HEK293 (cell line): ENCODE measurements at regions not wholly inside any gene's neighbourhood (a gene's known extent, or its start where the extent isn't known, plus 50 kb on each side); places are given as distances from the start of the nearest gene placed in this dataset.
A peak's percentile ranks its signal among the peaks of the same experiment; 100 is the strongest.
"Not testable (repeated sequence)": the region's sequence is repeated elsewhere in the genome, so short reads cannot be mapped to it uniquely, and the experiment has no call there.

Experiments used
- CTCF ChIA-PET: fragments of 350-600 bp; formaldehyde crosslinking; extraction: SDS; loops from one replicate; lab custom pipeline; 2021; ENCODE audit warnings: antibody characterized with exemption; lab: Yijun Ruan, JAX
- POLR2A ChIA-PET: fragments of 300-600 bp; formaldehyde crosslinking; extraction: SDS; loops from one replicate; lab custom pipeline; 2020; ENCODE audit warnings: antibody characterized with exemption, inconsistent platforms; lab: Yijun Ruan, JAX
- H3K27ac ChIP-seq: fragments of 200-500 bp; sonication (Bioruptor generic); 2 replicates; pipeline ENCODE4 v1.5.1; 2014; ENCODE audit warnings: low read depth, low read length, control low read depth, inconsistent platforms; ENCODE audit errors: extremely low read depth
- H3K36me3 ChIP-seq, 2 experiments: fragments of 200-500 bp in 1 of 2; sonication (Bioruptor generic) in 1 of 2; 1 replicate in 1 of 2; 2 replicates in 1 of 2; pipeline ENCODE4 v1.5.1; 2014 to 2017; ENCODE audit warnings: inconsistent platforms in 2 of 2, low read length in 2 of 2; ENCODE audit not compliant: control insufficient read depth in 2 of 2, insufficient read depth in 1 of 2
- H3K4me1 ChIP-seq: fragments of 200-500 bp; sonication (Bioruptor generic); 2 replicates; pipeline ENCODE4 v1.5.1; 2014; ENCODE audit warnings: mild to moderate bottlenecking, low read length, inconsistent platforms; ENCODE audit not compliant: control insufficient read depth, insufficient read depth
- H3K4me3 ChIP-seq: 2 replicates; pipeline ENCODE4 v1.5.1; 2011; ENCODE audit warnings: low read depth, mild to moderate bottlenecking, control low read depth, low read length, moderate library complexity
- H3K9me3 ChIP-seq: fragments of 200-500 bp; sonication (Bioruptor generic); 2 replicates; pipeline ENCODE4 v1.5.1; 2014; ENCODE audit warnings: low read depth, low read length, inconsistent platforms; ENCODE audit not compliant: control insufficient read depth, insufficient read depth
- GLIS2 ChIP-seq: fragments of 450-650 bp; formaldehyde crosslinking; IDR thresholded peaks from 2 replicates; pipeline ENCODE4 v1.5.1; 2016; ENCODE audit warnings: missing biosample characterization, missing genetic modification characterization
- KLF8 ChIP-seq: fragments of 450-650 bp; formaldehyde crosslinking; IDR thresholded peaks from 2 replicates; pipeline ENCODE4 v1.5.1; 2016; ENCODE audit warnings: missing biosample characterization, missing genetic modification characterization
- RBAK ChIP-seq: fragments of 450-650 bp; formaldehyde crosslinking; IDR thresholded peaks from 2 replicates; pipeline ENCODE4 v1.5.1; 2016; ENCODE audit warnings: missing biosample characterization, missing genetic modification characterization
- ZBTB20 ChIP-seq: fragments of 450-650 bp; formaldehyde crosslinking; IDR thresholded peaks from 2 replicates; pipeline ENCODE4 v1.5.1; 2016; ENCODE audit warnings: missing biosample characterization, missing genetic modification characterization
- ZBTB48 ChIP-seq: fragments of 450-650 bp; formaldehyde crosslinking; IDR thresholded peaks from 2 replicates; pipeline ENCODE4 v1.5.1; 2016; ENCODE audit warnings: missing biosample characterization, missing genetic modification characterization
- ZNF335 ChIP-seq: fragments of 450-650 bp; formaldehyde crosslinking; conservative IDR thresholded peaks from 2 replicates; pipeline ENCODE4 v1.5.1; 2016; ENCODE audit warnings: missing biosample characterization, missing genetic modification characterization
- ZNF596 ChIP-seq: fragments of 450-650 bp; IDR thresholded peaks from 2 replicates; pipeline ENCODE4 v1.5.0; 2018; ENCODE audit warnings: missing biosample characterization, mild to moderate bottlenecking, missing genetic modification characterization, moderate library complexity
- ZNF777 ChIP-seq: fragments of 450-650 bp; formaldehyde crosslinking; IDR thresholded peaks from 2 replicates; pipeline ENCODE4 v1.5.1; 2017; ENCODE audit warnings: missing biosample characterization, missing genetic modification characterization, borderline replicate concordance
- ZNF791 ChIP-seq: fragments of 450-650 bp; formaldehyde crosslinking; IDR thresholded peaks from 2 replicates; pipeline ENCODE4 v1.5.1; 2016; ENCODE audit warnings: missing biosample characterization, missing genetic modification characterization
- TF ChIP-seq, protein P1 (sequence below): fragments of 450-650 bp; formaldehyde crosslinking; IDR thresholded peaks from 2 replicates; pipeline ENCODE4 v1.5.1; 2016; ENCODE audit warnings: missing biosample characterization, missing genetic modification characterization
- TF ChIP-seq, protein P2 (sequence below): fragments of 450-650 bp; formaldehyde crosslinking; IDR thresholded peaks from 2 replicates; pipeline ENCODE4 v1.5.1; 2016; ENCODE audit warnings: missing biosample characterization, missing genetic modification characterization
- TF ChIP-seq, protein P3 (sequence below): fragments of 450-650 bp; formaldehyde crosslinking; conservative IDR thresholded peaks from 2 replicates; pipeline ENCODE4 v1.5.1; 2016; ENCODE audit warnings: low read depth, missing biosample characterization, missing genetic modification characterization

DNA sequence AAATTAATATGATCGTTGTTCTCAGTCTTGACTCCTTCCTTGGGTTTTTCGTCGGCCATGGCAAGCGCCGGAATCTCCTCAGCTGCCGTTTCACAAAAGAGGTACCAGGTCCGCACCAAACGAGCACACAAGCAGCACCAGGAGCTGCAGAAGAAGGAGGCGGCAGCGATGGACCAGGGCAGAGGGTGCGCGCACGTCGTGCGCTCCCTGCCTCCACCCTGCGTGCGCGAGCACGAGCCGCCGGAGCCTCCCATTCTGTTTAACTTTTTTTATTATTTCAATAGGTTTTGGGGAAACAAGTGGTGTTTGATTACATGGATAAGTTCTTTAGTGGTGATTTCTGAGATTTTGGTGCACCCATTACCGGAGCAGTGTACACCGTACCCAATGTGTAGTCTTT lies 158.2 kb downstream of the PLS3 start (continued):
- TF ChIP-seq RBAK (tag by site-specific recombination) (no peak), ZNF791 (no peak)

DNA sequence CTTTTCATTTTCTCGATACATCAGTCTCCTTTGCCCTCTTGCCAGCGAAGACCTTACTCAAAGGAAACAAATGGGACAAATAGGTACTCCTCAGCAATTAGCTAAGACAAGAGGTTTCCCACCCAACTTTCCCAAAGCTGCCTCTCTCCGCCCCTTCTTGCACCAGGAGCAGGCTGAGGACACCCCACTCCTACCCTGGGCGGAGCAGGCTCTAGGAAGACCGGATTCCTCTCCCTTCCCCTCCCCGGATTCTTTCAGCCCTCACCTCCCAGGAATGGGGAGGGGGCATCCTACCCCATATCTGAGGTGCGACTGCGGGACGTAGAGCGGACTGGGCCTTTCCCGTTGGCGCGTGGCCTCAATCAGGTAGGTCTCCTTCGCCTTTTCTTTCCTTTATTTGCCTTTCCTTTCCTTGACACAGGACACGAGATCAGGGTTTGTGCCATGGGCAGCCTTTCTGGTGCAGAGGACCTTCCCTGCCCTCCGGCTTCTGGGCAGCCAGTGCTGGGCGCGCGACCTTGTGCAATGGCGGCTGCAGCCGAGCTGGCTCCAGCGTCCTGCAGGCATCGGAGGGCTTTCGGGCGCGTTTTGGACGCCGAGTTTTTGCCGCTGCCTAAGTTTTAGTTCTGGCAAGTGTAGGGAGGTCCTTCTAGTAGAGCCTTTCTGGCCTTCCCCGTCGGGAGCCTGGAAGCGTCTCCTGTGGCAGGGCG lies 161.9 kb downstream of the PLS3 start:
- H3K9me3 ChIP-seq, CTCF ChIA-PET, H3K27ac ChIP-seq, H3K36me3 ChIP-seq, H3K4me3 ChIP-seq, POLR2A ChIA-PET, H3K4me1 ChIP-seq: not testable (repeated sequence)

DNA sequence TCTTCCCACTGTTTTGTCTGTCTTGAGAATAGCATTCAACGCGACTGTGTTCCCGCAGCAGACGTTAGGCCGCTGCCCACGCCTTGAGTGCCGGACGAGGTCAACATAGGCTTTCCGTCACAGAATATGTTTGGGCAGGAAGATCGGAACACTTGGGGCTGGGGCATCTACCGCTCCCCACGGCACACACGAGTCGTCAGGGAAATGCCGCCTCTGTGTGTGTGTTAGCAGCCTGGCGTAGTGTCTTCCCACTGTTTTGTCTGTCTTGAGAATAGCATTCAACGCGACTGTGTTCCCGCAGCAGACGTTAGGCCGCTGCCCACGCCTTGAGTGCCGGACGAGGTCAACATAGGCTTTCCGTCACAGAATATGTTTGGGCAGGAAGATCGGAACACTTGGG lies 164.4 kb downstream of the PLS3 start:
- H3K4me3 ChIP-seq, POLR2A ChIA-PET, H3K36me3 ChIP-seq, H3K9me3 ChIP-seq, H3K4me1 ChIP-seq, H3K27ac ChIP-seq, CTCF ChIA-PET: not testable (repeated sequence)

DNA sequence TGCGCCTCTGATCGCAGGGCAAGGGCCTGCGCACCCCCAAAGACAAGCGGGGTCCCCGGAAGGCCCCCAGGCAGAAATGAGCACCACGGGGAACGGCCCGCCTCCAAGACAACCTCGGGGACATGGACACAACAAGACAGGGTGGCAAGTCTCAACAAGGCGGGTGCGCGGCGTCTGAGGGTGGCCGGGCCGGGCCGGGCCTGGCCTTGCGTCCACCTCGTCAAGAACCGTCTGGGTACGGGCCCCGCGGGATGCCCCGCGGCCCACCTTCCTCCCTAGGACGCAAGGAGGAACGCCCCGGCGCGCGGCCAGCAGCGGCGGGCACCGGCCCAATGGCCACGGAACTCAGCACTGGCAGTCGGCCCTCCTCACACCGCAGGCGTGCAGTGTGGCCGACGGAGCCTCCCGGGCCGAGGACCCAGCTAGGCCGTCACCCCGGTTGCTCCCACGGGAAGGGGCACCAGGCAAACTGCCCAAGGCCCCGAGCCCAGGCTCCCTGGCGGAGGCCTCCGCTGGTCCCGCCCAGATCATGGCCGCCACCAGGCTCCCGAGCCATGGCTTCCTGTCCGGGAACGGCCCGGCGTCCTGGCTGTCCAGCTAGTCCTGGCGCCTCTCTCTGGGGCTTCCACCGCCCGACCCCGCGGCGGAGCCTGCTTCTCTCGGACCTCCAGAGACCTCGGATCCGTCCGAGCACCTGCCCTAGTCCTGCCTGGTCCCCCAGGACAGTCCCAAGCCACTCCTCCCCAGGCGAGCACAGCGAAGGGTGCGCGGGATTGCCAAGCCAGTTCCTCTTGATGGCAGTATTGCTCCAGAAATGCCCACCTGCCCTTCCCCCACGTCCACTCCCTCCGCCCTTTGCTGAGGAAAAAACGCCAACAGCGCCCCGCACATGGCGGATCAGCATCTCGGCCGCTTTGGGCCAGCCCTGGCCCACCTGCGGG lies 167.1 kb downstream of the PLS3 start:
- not testable (repeated sequence) for H3K36me3 ChIP-seq

More for the DNA sequence above, 167.1 kb downstream of the PLS3 start:
- H3K4me1 ChIP-seq, H3K27ac ChIP-seq, H3K4me3 ChIP-seq, POLR2A ChIA-PET, CTCF ChIA-PET, H3K9me3 ChIP-seq: not testable (repeated sequence)
- TF ChIP-seq ZBTB48 (tag by site-specific recombination) (0 out of 2 replicates have a peak, but pooled peaks have one; percentile 24), KLF8 (tag by site-specific recombination) (0 out of 2 replicates have a peak, but pooled peaks have one; percentile 19), ZNF777 (tag by site-specific recombination) (0 out of 2 replicates have a peak, but pooled peaks have one; percentile 23), GLIS2 (tag by site-specific recombination) (peak; percentile 32; the same call in 1 of the 2 replicates), ZNF596 (tag by site-specific recombination) (peak; percentile 55; the same call in 1 of the 2 replicates), ZBTB20 (tag by site-specific recombination) (peak; percentile 57; the same call in 1 of the 2 replicates), ZNF335 (tag by site-specific recombination) (peak; percentile 68)
- TF ChIP-seq, protein P1, sequence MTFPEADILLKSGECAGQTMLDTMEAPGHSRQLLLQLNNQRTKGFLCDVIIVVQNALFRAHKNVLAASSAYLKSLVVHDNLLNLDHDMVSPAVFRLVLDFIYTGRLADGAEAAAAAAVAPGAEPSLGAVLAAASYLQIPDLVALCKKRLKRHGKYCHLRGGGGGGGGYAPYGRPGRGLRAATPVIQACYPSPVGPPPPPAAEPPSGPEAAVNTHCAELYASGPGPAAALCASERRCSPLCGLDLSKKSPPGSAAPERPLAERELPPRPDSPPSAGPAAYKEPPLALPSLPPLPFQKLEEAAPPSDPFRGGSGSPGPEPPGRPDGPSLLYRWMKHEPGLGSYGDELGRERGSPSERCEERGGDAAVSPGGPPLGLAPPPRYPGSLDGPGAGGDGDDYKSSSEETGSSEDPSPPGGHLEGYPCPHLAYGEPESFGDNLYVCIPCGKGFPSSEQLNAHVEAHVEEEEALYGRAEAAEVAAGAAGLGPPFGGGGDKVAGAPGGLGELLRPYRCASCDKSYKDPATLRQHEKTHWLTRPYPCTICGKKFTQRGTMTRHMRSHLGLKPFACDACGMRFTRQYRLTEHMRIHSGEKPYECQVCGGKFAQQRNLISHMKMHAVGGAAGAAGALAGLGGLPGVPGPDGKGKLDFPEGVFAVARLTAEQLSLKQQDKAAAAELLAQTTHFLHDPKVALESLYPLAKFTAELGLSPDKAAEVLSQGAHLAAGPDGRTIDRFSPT (tag by site-specific recombination): peak; percentile 82
- TF ChIP-seq, protein P2, sequence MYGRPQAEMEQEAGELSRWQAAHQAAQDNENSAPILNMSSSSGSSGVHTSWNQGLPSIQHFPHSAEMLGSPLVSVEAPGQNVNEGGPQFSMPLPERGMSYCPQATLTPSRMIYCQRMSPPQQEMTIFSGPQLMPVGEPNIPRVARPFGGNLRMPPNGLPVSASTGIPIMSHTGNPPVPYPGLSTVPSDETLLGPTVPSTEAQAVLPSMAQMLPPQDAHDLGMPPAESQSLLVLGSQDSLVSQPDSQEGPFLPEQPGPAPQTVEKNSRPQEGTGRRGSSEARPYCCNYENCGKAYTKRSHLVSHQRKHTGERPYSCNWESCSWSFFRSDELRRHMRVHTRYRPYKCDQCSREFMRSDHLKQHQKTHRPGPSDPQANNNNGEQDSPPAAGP: 0 out of 2 replicates have a peak, but pooled peaks have one; percentile 25
- TF ChIP-seq, protein P3, sequence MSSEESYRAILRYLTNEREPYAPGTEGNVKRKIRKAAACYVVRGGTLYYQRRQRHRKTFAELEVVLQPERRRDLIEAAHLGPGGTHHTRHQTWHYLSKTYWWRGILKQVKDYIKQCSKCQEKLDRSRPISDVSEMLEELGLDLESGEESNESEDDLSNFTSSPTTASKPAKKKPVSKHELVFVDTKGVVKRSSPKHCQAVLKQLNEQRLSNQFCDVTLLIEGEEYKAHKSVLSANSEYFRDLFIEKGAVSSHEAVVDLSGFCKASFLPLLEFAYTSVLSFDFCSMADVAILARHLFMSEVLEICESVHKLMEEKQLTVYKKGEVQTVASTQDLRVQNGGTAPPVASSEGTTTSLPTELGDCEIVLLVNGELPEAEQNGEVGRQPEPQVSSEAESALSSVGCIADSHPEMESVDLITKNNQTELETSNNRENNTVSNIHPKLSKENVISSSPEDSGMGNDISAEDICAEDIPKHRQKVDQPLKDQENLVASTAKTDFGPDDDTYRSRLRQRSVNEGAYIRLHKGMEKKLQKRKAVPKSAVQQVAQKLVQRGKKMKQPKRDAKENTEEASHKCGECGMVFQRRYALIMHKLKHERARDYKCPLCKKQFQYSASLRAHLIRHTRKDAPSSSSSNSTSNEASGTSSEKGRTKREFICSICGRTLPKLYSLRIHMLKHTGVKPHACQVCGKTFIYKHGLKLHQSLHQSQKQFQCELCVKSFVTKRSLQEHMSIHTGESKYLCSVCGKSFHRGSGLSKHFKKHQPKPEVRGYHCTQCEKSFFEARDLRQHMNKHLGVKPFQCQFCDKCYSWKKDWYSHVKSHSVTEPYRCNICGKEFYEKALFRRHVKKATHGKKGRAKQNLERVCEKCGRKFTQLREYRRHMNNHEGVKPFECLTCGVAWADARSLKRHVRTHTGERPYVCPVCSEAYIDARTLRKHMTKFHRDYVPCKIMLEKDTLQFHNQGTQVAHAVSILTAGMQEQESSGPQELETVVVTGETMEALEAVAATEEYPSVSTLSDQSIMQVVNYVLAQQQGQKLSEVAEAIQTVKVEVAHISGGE: peak; percentile 36; the same call in 1 of the 2 replicates
